ENCODE measurements at regions not wholly inside any gene's neighbourhood (a gene's known extent, or its start where the extent isn't known, plus 50 kb on each side); places are given as distances from the start of the nearest gene placed in this dataset.
A peak's percentile ranks its signal among the peaks of the same experiment; 100 is the strongest.

GRCh38 chr10:89954787-89955566, 253.6 kb downstream of the KIF20B start:
- H3K9me3 ChIP-seq (ENCODE audit: low read length): no peaks in the 10 kb centered on the region
- intact Hi-C loops (cut with micrococcal nuclease; ENCODE audit: unreplicated experiment): loop anchor here (1.0 to 5.0 kb wide), 2 partner anchors 163 to 184 kb away; no protein-coding TSS in a partner anchor
- H3K27ac ChIP-seq (ENCODE audit: low read depth, low read length, poor library complexity, severe bottlenecking): no peak overlapping the region
- H3K4me2 ChIP-seq (ENCODE audit: low read length): no peak overlapping the region
- no peak overlapping the region for H3K4me3 ChIP-seq (ENCODE audit: low read depth, low read length, poor library complexity, severe bottlenecking)
- no TSS peak for BruUV-seq (replicated peaks)
- no peaks in the 10 kb centered on the region for H3K79me2 ChIP-seq (ENCODE audit: insufficient read depth, low read depth, low read length)
- no peaks in the 10 kb centered on the region for H3K4me1 ChIP-seq (ENCODE audit: insufficient read depth, low read length, poor library complexity, severe bottlenecking)
- POLR2A ChIA-PET: no interaction called here
- no peaks in the 10 kb centered on the region for H4K20me1 ChIP-seq (ENCODE audit: insufficient read depth, low read length)
- no peaks in the 10 kb centered on the region for H3K36me3 ChIP-seq (ENCODE audit: insufficient read depth, low read length)
- no peak overlapping the region for H2AFZ ChIP-seq (ENCODE audit: low read length)
- DNase-seq (ENCODE audit: low spot score): peak; percentile 10
- no peak for TF ChIP-seq EZH2phosphoT487 (IDR thresholded peaks at IDR 0.05; ENCODE audit: borderline replicate concordance, low read depth, low read length)
- TF ChIP-seq, protein P1, sequence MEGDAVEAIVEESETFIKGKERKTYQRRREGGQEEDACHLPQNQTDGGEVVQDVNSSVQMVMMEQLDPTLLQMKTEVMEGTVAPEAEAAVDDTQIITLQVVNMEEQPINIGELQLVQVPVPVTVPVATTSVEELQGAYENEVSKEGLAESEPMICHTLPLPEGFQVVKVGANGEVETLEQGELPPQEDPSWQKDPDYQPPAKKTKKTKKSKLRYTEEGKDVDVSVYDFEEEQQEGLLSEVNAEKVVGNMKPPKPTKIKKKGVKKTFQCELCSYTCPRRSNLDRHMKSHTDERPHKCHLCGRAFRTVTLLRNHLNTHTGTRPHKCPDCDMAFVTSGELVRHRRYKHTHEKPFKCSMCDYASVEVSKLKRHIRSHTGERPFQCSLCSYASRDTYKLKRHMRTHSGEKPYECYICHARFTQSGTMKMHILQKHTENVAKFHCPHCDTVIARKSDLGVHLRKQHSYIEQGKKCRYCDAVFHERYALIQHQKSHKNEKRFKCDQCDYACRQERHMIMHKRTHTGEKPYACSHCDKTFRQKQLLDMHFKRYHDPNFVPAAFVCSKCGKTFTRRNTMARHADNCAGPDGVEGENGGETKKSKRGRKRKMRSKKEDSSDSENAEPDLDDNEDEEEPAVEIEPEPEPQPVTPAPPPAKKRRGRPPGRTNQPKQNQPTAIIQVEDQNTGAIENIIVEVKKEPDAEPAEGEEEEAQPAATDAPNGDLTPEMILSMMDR (conservative IDR thresholded peaks at IDR 0.05; ENCODE audit: low read length): peak; percentile 87
- CTCF ChIA-PET (ENCODE audit: unreplicated experiment): no interaction called here
- H3K9me2 ChIP-seq (ENCODE audit: insufficient read depth, low read length): no peaks in the 10 kb centered on the region

- H3K27ac ChIP-seq (ENCODE audit: low read depth, low read length, poor library complexity, severe bottlenecking): no peak overlapping the region
- ChIA-PET POLR2A (interaction anchor here (0.5 to 0.8 kb wide), 3 partner anchors 22 to 874 kb away, joined by 3 read pairs; no protein-coding TSS in a partner anchor), CTCF (ENCODE audit: unreplicated experiment) (no interaction called here)
- no TSS peak for BruUV-seq (replicated peaks)
- no peaks in the 10 kb centered on the region for H3K79me2 ChIP-seq (ENCODE audit: insufficient read depth, low read depth, low read length)
- H3K4me3 ChIP-seq (ENCODE audit: low read depth, low read length, poor library complexity, severe bottlenecking): no peak overlapping the region
- H3K36me3 ChIP-seq (ENCODE audit: insufficient read depth, low read length): no peaks in the 10 kb centered on the region
- intact Hi-C loops (cut with micrococcal nuclease; ENCODE audit: unreplicated experiment): loop anchor here (5.0 kb wide), 1 partner anchor 167 kb away; no protein-coding TSS in a partner anchor
- no peaks in the 10 kb centered on the region for H3K4me1 ChIP-seq (ENCODE audit: insufficient read depth, low read length, poor library complexity, severe bottlenecking)
- H2AFZ ChIP-seq (ENCODE audit: low read length): 0 out of 2 replicates have a peak overlapping the region, but pooled peaks have one; percentile 3
- H4K20me1 ChIP-seq (ENCODE audit: insufficient read depth, low read length): no peaks in the 10 kb centered on the region
- H3K9me2 ChIP-seq (ENCODE audit: insufficient read depth, low read length): no peaks in the 10 kb centered on the region
- H3K9me3 ChIP-seq (ENCODE audit: low read length): no peaks in the 10 kb centered on the region
- no peak overlapping the region for H3K4me2 ChIP-seq (ENCODE audit: low read length)
- DNase-seq (ENCODE audit: low spot score): no peak
- TF ChIP-seq, protein P1 (conservative IDR thresholded peaks at IDR 0.05; ENCODE audit: low read length): no peak
- no peak for TF ChIP-seq EZH2phosphoT487 (IDR thresholded peaks at IDR 0.05; ENCODE audit: borderline replicate concordance, low read depth, low read length)
These were observed 258.2 kb downstream of the KIF20B start for GRCh38 chr10:89959433-89960110.

Measured in OCI-LY7 (cell line).